Left lung (tissue), 4 donors: ENCODE measurements at regions not wholly inside any gene's neighbourhood (a gene's known extent, or its start where the extent isn't known, plus 50 kb on each side); places are given as distances from the start of the nearest gene placed in this dataset.

Source experiments
- ATAC-seq: fragments of 200-7000 bp; cut with Tn5 transposase; one replicate; pipeline ENCODE4 v1.9.1; 2020; ENCODE audit warnings: moderate library complexity
- DNase-seq, 4 donors: peaks; one replicate each; pipeline ENCODE4 v3.0.0-alpha.2; 2013 to 2020
- H3K27ac ChIP-seq, 2 donors: fragments of 200-600 bp; sonication (generic) in 1 of 2; one replicate each; pipeline versions ENCODE4 v1.5.0 to v1.8.0; 2020 to 2021
- H3K27me3 ChIP-seq, 2 donors: fragments of 200-600 bp; sonication (generic) in 1 of 2; one replicate each; pipeline versions ENCODE4 v1.5.0 to v1.8.0; 2020 to 2021
- H3K36me3 ChIP-seq, 2 donors: fragments of 200-600 bp; sonication (generic) in 1 of 2; one replicate each; pipeline versions ENCODE4 v1.5.0 to v1.8.0; 2020 to 2021
- H3K4me1 ChIP-seq, 2 donors: fragments of 200-600 bp; one replicate each; pipeline ENCODE4 v1.8.0; 2021
- H3K4me3 ChIP-seq, 2 donors: fragments of 200-600 bp; sonication (generic) in 1 of 2; one replicate each; pipeline versions ENCODE4 v1.5.0 to v1.8.0; 2020 to 2021; ENCODE audit warnings: mild to moderate bottlenecking in 1 of 2
- H3K9me3 ChIP-seq, 2 donors: fragments of 200-600 bp; sonication (generic) in 1 of 2; one replicate each; pipeline versions ENCODE4 v1.5.0 to v1.8.0; 2020 to 2021
- CTCF ChIP-seq, 2 donors: fragments of 200-600 bp; sonication (generic) in 1 of 2; IDR thresholded peaks; one replicate each; pipeline versions ENCODE4 v1.5.0 to v1.8.0; 2021; ENCODE audit warnings: antibody characterized with exemption in 2 of 2
- intact Hi-C, 2 donors: fragments of 100-400 bp; cut with DNase I; formaldehyde crosslinking; loops; one replicate each; pipeline versions ENCODE4 v1.11.2 to v1.14.2; 2022
- donor health status: DM: no; HTN: yes; CAD: no.
- donor health status: DM: no; HTN: no; CAD: no.

- H3K36me3 ChIP-seq, result no peaks in the 10 kb centered on the region
- no peak overlapping the region for H3K27ac ChIP-seq
- peaks cover 0 to 10% of the 10 kb centered on the region in 2 donors for H3K9me3 ChIP-seq
- intact Hi-C loops, result no loop called here
- DNase-seq, result no peak
- H3K4me1 ChIP-seq, result no peaks in the 10 kb centered on the region
- no peaks in the 10 kb centered on the region for H3K27me3 ChIP-seq
- no peak overlapping the region for H3K4me3 ChIP-seq
- ATAC-seq, result no peak
- TF ChIP-seq CTCF (IDR thresholded peaks at IDR 0.05), result no peak
Measured at GRCh38 chr2:106736221-106736620, 149.7 kb downstream of the ST6GAL2 start.

DNA sequence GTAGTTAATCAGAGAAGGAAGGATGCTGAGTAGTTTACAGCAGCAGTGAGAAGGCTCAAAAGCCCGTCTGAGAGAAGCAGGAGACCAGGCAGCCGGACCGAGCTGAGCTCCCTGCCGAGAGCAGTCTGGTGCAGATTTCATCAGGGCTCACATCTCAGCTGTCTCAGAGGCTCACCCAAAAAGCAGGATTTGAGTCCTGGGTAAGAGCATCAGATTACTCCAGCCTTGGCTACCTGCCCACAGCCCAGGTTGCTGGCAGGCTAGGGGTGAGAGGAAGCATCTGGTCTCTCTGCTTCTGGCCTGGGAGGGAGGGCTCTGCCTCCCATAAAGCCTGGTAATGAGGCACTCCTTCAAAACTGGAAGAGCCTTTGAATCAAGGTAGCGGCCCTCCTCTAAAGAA is 140.5 kb downstream of the ST6GAL2 start:
- ATAC-seq (no peak), DNase-seq (peak in 2 of 4 donors; percentile 8 to 36)
- Histone ChIP-seq H3K9me3 (no peaks in the 10 kb centered on the region), H3K4me1 (no peaks in the 10 kb centered on the region), H3K4me3 (no peak overlapping the region), H3K36me3 (no peaks in the 10 kb centered on the region), H3K27ac (no peak overlapping the region), H3K27me3 (no peaks in the 10 kb centered on the region)
- no peak for TF ChIP-seq CTCF (IDR thresholded peaks at IDR 0.05)
- intact Hi-C loops, result no loop called here

- TF ChIP-seq CTCF (IDR thresholded peaks at IDR 0.05), result no peak
- H3K4me3 ChIP-seq, result no peak overlapping the region
- DNase-seq (no peak), ATAC-seq (no peak)
- H3K9me3 ChIP-seq, result no peaks in the 10 kb centered on the region
- intact Hi-C loops, result no loop called here
- H3K36me3 ChIP-seq, result no peaks in the 10 kb centered on the region
- no peaks in the 10 kb centered on the region for H3K27me3 ChIP-seq
- no peaks in the 10 kb centered on the region for H3K4me1 ChIP-seq
- no peak overlapping the region for H3K27ac ChIP-seq
Measured at GRCh38 chr2:106749823-106750222, 136.1 kb downstream of the ST6GAL2 start.
